NOMO-1 treated with DMSO at 0.1 percent for 48 hours (cell line): ENCODE measurements at regions not wholly inside any gene's neighbourhood (a gene's known extent, or its start where the extent isn't known, plus 50 kb on each side); places are given as distances from the start of the nearest gene placed in this dataset.

ENCODE experiments used
- DNase-seq: peaks from one replicate; lab custom pipeline; 2025; ENCODE audit not compliant: unreplicated experiment; lab: John Stamatoyannopoulos, UW

GRCh38 chr6:149264629-149265028 is 52.9 kb upstream of the TAB2 start:
- no peak for DNase-seq

GRCh38 chr6:149265945-149266344 is 51.6 kb upstream of the TAB2 start:
- no peak for DNase-seq

GRCh38 chr6:149266659-149267058 is 50.9 kb upstream of the TAB2 start:
- peak; percentile 83 for DNase-seq

GRCh38 chr6:149267072-149267471 is 50.4 kb upstream of the TAB2 start:
- no peak for DNase-seq

GRCh38 chr6:149267513-149268043 is 49.9 kb upstream of the TAB2 start:
- DNase-seq: no peak
